WTC11 (cell line): ENCODE measurements at regions not wholly inside any gene's neighbourhood (a gene's known extent, or its start where the extent isn't known, plus 50 kb on each side); places are given as distances from the start of the nearest gene placed in this dataset.

Experiments
- ATAC-seq: fragments of 200-7000 bp; cut with Tn5 transposase; 2 replicates; pipeline ENCODE4 v1.10.0; 2021; ENCODE audit warnings: mild to moderate bottlenecking, moderate library complexity
- CTCF ChIA-PET: fragments of 300-600 bp; sonication (Branson Sonifier 250); formaldehyde crosslinking; loops from one replicate; lab custom pipeline; 2021; ENCODE audit warnings: antibody characterized with exemption; lab: Charles Lee
- POLR2A ChIA-PET: fragments of 350-600 bp; sonication (Branson Sonifier 250); formaldehyde crosslinking; loops from one replicate; lab custom pipeline; 2021; ENCODE audit warnings: antibody characterized with exemption; lab: Charles Lee
- DNase-seq: peaks from one replicate; pipeline ENCODE4 v3.0.0; 2021; ENCODE audit warnings: low spot score
- H3K27ac Mint-ChIP-seq: 2 replicates; pipeline ENCODE4 v1.8.0; 2021; ENCODE audit warnings: mixed read lengths
- H3K27me3 Mint-ChIP-seq: 2 replicates; pipeline ENCODE4 v1.8.0; 2021; ENCODE audit warnings: low read depth, mild to moderate bottlenecking, moderate library complexity, mixed read lengths
- H3K36me3 Mint-ChIP-seq: 2 replicates; pipeline ENCODE4 v1.8.0; 2021; ENCODE audit warnings: mixed read lengths
- H3K4me1 Mint-ChIP-seq: 2 replicates; pipeline ENCODE4 v1.8.0; 2022; ENCODE audit warnings: mixed read lengths
- H3K4me3 Mint-ChIP-seq: 2 replicates; pipeline ENCODE4 v1.8.0; 2021; ENCODE audit warnings: mild to moderate bottlenecking, moderate library complexity, mixed read lengths
- H3K9me3 Mint-ChIP-seq: 2 replicates; pipeline ENCODE4 v1.8.0; 2021; ENCODE audit warnings: mixed read lengths
- AR ChIP-seq: fragments of 250-450 bp; sonication (Bioruptor Pico); IDR thresholded peaks from 2 replicates; pipeline ENCODE4 v1.9.0; 2021; ENCODE audit warnings: mild to moderate bottlenecking
- CDX4 ChIP-seq: fragments of 250-450 bp; sonication (Bioruptor Pico); IDR thresholded peaks from 2 replicates; pipeline ENCODE4 v1.9.0; 2021; ENCODE audit warnings: moderate library complexity, mild to moderate bottlenecking, inconsistent platforms, borderline replicate concordance
- CREB1 ChIP-seq: sonication (generic); formaldehyde crosslinking; IDR thresholded peaks from 2 replicates; pipeline ENCODE4 v1.8.0; 2023; ENCODE audit warnings: mild to moderate bottlenecking, missing genetic modification reagents
- CTCF ChIP-seq: fragments of 200-600 bp; IDR thresholded peaks from 2 replicates; pipeline ENCODE4 v1.8.0; 2022; ENCODE audit warnings: antibody characterized with exemption
- ERG ChIP-seq: fragments of 250-450 bp; sonication (Bioruptor Pico); IDR thresholded peaks from 2 replicates; pipeline ENCODE4 v1.8.0; 2021; ENCODE audit warnings: mild to moderate bottlenecking
- GRHL2 ChIP-seq: fragments of 250-450 bp; sonication (Bioruptor Pico); IDR thresholded peaks from 2 replicates; pipeline ENCODE4 v1.8.0; 2022; ENCODE audit warnings: mild to moderate bottlenecking, moderate library complexity; ENCODE audit not compliant: insufficient replicate concordance, severe bottlenecking
- IRF2 ChIP-seq: sonication (generic); formaldehyde crosslinking; IDR thresholded peaks from 2 replicates; pipeline ENCODE4 v1.8.0; 2022; ENCODE audit warnings: low read depth, missing genetic modification reagents, borderline replicate concordance
- JAZF1 ChIP-seq: fragments of 250-450 bp; sonication (Bioruptor Pico); IDR thresholded peaks from 2 replicates; pipeline ENCODE4 v1.9.0; 2021; ENCODE audit warnings: moderate library complexity, mild to moderate bottlenecking, inconsistent platforms
- OVOL2 ChIP-seq: fragments of 250-450 bp; sonication (Bioruptor Pico); IDR thresholded peaks from 2 replicates; pipeline ENCODE4 v1.9.0; 2021; ENCODE audit warnings: mild to moderate bottlenecking, borderline replicate concordance
- PRRX2 ChIP-seq: fragments of 250-450 bp; sonication (Bioruptor Pico); IDR thresholded peaks from 2 replicates; pipeline ENCODE4 v1.8.0; 2021; ENCODE audit warnings: mild to moderate bottlenecking
- RELA ChIP-seq: sonication (generic); formaldehyde crosslinking; IDR thresholded peaks from 2 replicates; pipeline ENCODE4 v1.8.1; 2022; ENCODE audit warnings: missing genetic modification reagents, mild to moderate bottlenecking, borderline replicate concordance
- SP1 ChIP-seq: sonication (generic); formaldehyde crosslinking; conservative IDR thresholded peaks from 2 replicates; pipeline ENCODE4 v1.8.1; 2022; ENCODE audit warnings: missing genetic modification reagents
- STAT6 ChIP-seq: sonication (generic); formaldehyde crosslinking; conservative IDR thresholded peaks from 2 replicates; pipeline ENCODE4 v1.8.1; 2023; ENCODE audit warnings: mild to moderate bottlenecking, low read depth, missing genetic modification reagents, moderate library complexity
- TEAD4 ChIP-seq: sonication (generic); formaldehyde crosslinking; IDR thresholded peaks from 2 replicates; pipeline ENCODE4 v1.8.0; 2022; ENCODE audit warnings: mild to moderate bottlenecking, missing genetic modification reagents
- TP53 ChIP-seq: sonication (generic); formaldehyde crosslinking; IDR thresholded peaks from 2 replicates; pipeline ENCODE4 v1.8.1; 2023; ENCODE audit warnings: mild to moderate bottlenecking, missing genetic modification reagents
- ZNF317 ChIP-seq: sonication (generic); formaldehyde crosslinking; IDR thresholded peaks from 2 replicates; pipeline ENCODE4 v1.8.1; 2023; ENCODE audit warnings: low read depth, mild to moderate bottlenecking, moderate library complexity, missing genetic modification reagents, borderline replicate concordance
- ZNF416 ChIP-seq: fragments of 250-450 bp; sonication (Bioruptor Pico); IDR thresholded peaks from 2 replicates; pipeline ENCODE4 v1.9.0; 2021; ENCODE audit warnings: mild to moderate bottlenecking, inconsistent platforms

GRCh38 chr3:64311424-64312061, 86.3 kb upstream of the PRICKLE2 start:
- DNase-seq (no peak), ATAC-seq (no peak)
- Mint-ChIP-seq H3K4me1 (no peaks in the 10 kb centered on the region), H3K36me3 (no peaks in the 10 kb centered on the region), H3K27me3 (no peaks in the 10 kb centered on the region), H3K27ac (no peak overlapping the region), H3K4me3 (no peak overlapping the region), H3K9me3 (peaks cover 6% of the 10 kb centered on the region)
- no peak for TF ChIP-seq PRRX2 (CRISPR knock-in tag)
- TF ChIP-seq CTCF, result no peak
- TF ChIP-seq GRHL2 (CRISPR knock-in tag), result no peak
- ChIA-PET CTCF (no interaction called here), POLR2A (no interaction called here)

GRCh38 chr3:64308931-64309330, 83.7 kb upstream of the PRICKLE2 start:
- no peak overlapping the region for H3K27ac Mint-ChIP-seq
- H3K27me3 Mint-ChIP-seq, result no peaks in the 10 kb centered on the region
- CTCF ChIA-PET, result no interaction called here
- H3K4me1 Mint-ChIP-seq, result no peaks in the 10 kb centered on the region
- TF ChIP-seq STAT6 (no peak), IRF2 (CRISPR knock-in tag) (no peak), SP1 (no peak), CDX4 (CRISPR knock-in tag) (no peak), ZNF416 (CRISPR knock-in tag) (no peak), ERG (CRISPR knock-in tag) (no peak), OVOL2 (no peak), GRHL2 (CRISPR knock-in tag) (no peak), CREB1 (CRISPR knock-in tag) (no peak), ZNF317 (CRISPR knock-in tag) (no peak), TP53 (CRISPR knock-in tag) (no peak), AR (CRISPR knock-in tag) (no peak), JAZF1 (CRISPR knock-in tag) (no peak), RELA (no peak), TEAD4 (CRISPR knock-in tag) (no peak)
- H3K36me3 Mint-ChIP-seq, result no peaks in the 10 kb centered on the region
- H3K9me3 Mint-ChIP-seq, result peaks cover 6% of the 10 kb centered on the region
- no peak overlapping the region for H3K4me3 Mint-ChIP-seq
- POLR2A ChIA-PET, result no interaction called here
- ATAC-seq, result no peak
- no peak for DNase-seq
